GM13977 (cell line): ENCODE measurements at regions not wholly inside any gene's neighbourhood (a gene's known extent, or its start where the extent isn't known, plus 50 kb on each side); places are given as distances from the start of the nearest gene placed in this dataset.
"Not testable (repeated sequence)": the region's sequence is repeated elsewhere in the genome, so short reads cannot be mapped to it uniquely, and the experiment has no call there.

ENCODE experiments used
- DNase-seq: peaks from one replicate; pipeline ENCODE4 v3.0.0; 2012; ENCODE audit warnings: low spot score
- in situ Hi-C: fragments of 300-500 bp; cut with MboI; formaldehyde crosslinking; loops from one replicate; pipeline ENCODE4 v1.12.0; 2022; ENCODE audit warnings: low sequenced_read_pairs, low pct_unique_long_range_greater_than_20kb, mixed read lengths, inconsistent platforms; ENCODE audit not compliant: unreplicated experiment
- TF ChIP-seq, protein P1 (sequence below): IDR thresholded peaks from 2 replicates; pipeline ENCODE4 v1.5.1; 2012; ENCODE audit warnings: mild to moderate bottlenecking, control low read depth; ENCODE audit not compliant: insufficient read depth; ENCODE audit errors: extremely low read depth, missing control alignments

DNA sequence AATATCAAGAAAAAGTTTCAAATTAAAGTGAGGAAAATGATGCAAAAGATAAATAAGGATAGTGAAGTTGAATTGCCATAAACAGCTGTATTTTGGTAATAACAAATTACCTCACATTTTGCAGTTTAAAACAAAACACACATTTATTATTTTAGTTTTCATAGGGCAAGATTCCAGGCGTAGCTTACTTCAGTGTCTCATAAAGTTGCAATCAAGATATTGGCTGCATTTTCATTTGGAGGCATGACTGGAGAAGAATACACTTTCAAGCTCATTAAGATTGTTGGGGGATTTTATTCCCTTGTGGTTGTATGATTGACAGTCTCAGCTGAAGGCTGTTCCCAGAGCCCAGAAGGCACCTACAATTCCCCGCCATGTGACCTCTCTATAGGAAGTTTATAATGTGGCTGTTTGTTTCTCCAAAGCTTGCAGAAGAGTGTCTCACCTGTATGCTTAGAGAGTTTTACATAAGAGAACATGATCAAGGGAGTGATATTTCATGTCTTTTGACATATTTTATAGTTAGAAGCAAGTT, 151.4 kb downstream of the OTOL1 start:
- no peak for DNase-seq
- in situ Hi-C loops: no loop called here
- TF ChIP-seq, protein P1, sequence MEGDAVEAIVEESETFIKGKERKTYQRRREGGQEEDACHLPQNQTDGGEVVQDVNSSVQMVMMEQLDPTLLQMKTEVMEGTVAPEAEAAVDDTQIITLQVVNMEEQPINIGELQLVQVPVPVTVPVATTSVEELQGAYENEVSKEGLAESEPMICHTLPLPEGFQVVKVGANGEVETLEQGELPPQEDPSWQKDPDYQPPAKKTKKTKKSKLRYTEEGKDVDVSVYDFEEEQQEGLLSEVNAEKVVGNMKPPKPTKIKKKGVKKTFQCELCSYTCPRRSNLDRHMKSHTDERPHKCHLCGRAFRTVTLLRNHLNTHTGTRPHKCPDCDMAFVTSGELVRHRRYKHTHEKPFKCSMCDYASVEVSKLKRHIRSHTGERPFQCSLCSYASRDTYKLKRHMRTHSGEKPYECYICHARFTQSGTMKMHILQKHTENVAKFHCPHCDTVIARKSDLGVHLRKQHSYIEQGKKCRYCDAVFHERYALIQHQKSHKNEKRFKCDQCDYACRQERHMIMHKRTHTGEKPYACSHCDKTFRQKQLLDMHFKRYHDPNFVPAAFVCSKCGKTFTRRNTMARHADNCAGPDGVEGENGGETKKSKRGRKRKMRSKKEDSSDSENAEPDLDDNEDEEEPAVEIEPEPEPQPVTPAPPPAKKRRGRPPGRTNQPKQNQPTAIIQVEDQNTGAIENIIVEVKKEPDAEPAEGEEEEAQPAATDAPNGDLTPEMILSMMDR: no peak

- TF ChIP-seq, protein P1: no peak
- DNase-seq: no peak
- in situ Hi-C loops: no loop called here
Observed at GRCh38 chr3:161649900-161650484, 153.4 kb downstream of the OTOL1 start.

- in situ Hi-C loops: no loop called here
- no peak for DNase-seq
- TF ChIP-seq, protein P1: no peak
Observed at GRCh38 chr3:161657786-161658185, 161.2 kb downstream of the OTOL1 start.

GRCh38 chr3:161671141-161671540, 174.5 kb downstream of the OTOL1 start:
- in situ Hi-C loops: no loop called here
- DNase-seq: no peak
- TF ChIP-seq, protein P1: no peak

DNA sequence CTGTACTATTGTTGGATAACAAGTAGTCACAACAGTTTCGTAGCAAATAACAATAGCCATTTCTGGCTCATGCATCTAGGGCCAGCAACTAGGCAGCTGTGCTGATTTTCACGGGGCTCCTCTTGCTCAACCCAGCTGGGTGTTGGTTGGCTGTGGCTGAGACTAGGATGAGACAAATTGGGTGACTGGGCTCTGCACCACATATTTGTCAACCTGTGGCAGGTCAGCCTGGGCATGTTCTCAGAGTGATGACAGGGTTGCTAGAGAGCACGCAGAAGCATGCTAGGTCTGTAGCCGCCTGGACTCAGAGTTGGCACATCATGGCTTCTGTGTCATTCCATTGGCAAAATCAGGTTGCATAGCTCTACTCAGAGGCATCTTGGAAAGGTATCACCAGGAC, 175.9 kb downstream of the OTOL1 start:
- DNase-seq: no peak
- TF ChIP-seq, protein P1: no peak
- in situ Hi-C loops: no loop called here

DNA sequence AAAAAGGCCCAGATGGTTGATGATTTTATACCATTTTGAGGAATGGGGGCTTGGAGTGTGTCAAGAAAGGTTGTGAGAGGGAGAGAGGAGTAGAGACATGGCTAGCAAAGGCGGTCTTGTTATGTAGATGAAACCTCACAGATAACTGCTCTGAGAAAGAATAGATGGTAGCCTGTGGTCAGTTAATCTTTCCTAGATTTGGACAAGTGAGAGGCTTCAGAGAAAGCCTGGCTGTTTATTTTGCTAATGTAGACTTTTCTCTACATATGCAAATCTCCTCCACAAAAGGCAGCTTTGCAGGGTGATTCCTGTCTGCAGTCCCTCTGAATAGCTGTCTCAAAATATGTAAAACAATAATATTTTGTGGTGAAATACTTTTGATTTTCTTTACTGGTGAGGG, 177.3 kb downstream of the OTOL1 start:
- in situ Hi-C loops: no loop called here
- TF ChIP-seq, protein P1: no peak
- DNase-seq: no peak

DNA sequence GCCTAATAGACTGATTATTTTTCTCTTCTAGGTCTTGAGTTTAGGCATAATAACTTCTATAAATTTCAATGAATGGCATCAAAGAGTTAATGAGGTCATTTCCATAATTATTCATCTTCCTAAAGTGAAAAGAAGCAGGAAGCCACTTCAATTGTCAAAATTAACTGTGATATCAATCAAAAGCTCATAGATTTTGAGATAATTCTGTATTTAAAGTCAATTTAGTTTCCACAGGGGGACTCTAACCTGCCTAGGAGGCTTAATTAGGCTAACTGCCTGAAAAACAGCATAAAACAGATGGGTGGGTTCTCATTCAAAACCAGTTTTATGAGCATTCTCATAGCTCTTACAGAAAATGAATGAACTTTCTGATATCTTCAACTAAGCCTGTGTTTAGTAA, 177.8 kb downstream of the OTOL1 start:
- no peak for DNase-seq
- TF ChIP-seq, protein P1: no peak
- in situ Hi-C loops: no loop called here

GRCh38 chr3:161681831-161682230, 185.2 kb downstream of the OTOL1 start:
- DNase-seq, in situ Hi-C loops: not testable (repeated sequence)
